ENCODE measurements at regions not wholly inside any gene's neighbourhood (a gene's known extent, or its start where the extent isn't known, plus 50 kb on each side); places are given as distances from the start of the nearest gene placed in this dataset.

- H3K4me2 ChIP-seq, result no peak overlapping the region
- H4K20me1 ChIP-seq, result peaks cover 0 to 6% (median 0%) of the 10 kb centered on the region in 11 experiments; a peak in 2 of 22 replicates
- no peak overlapping the region for H3K4me3 ChIP-seq
- peaks cover 14 to 30% (median 25%) of the 10 kb centered on the region in 11 experiments for H3K27me3 ChIP-seq
- no peaks in the 10 kb centered on the region for H3K36me3 ChIP-seq
- peaks cover 20 to 59% (median 52%) of the 10 kb centered on the region in 10 experiments for H3K4me1 ChIP-seq
- H3K27ac ChIP-seq, result no peak overlapping the region
- H3K9me3 ChIP-seq (replicated peaks in 1 of 11), result peaks cover 0 to 4% (median 0%) of the 10 kb centered on the region in 11 experiments; a peak in 1 of 22 replicates
- no peak for TF ChIP-seq Cebpa-rat (IDR thresholded peaks at IDR 0.05)
- H3K9ac ChIP-seq, result no peak overlapping the region
Measured at GRCh38 chr10:42930516-42931192, 146.2 kb upstream of the RET start.

DNA sequence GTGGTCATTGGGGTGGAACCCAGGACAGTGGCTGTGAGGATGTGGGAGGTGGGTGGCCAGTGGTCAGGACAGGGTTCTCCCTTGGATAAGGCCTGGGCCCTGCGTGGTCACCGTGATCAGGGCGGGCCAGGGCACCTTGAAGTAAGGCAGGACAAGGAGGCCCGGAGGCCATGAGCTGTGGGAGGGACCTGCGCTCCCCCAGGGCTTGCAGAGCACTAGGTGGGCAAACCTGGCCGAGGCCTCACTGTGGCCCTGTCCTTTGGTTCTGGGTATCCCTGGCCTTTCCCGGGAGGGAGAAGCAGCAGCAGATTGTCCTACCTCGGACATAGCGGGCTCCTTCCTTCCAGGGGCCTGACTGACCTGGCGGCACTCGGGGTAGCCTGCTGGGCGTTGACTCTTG, 144.8 kb upstream of the RET start:
- peak overlapping the region in 2 of 11 experiments; percentile 12 to 15; a peak in 3 of 22 replicates for H3K4me2 ChIP-seq
- TF ChIP-seq Cebpa-rat (IDR thresholded peaks at IDR 0.05), result no peak
- H3K4me1 ChIP-seq, result peaks cover 14 to 46% (median 41%) of the 10 kb centered on the region in 10 experiments
- H3K36me3 ChIP-seq, result no peaks in the 10 kb centered on the region
- H3K4me3 ChIP-seq, result no peak overlapping the region
- H3K27me3 ChIP-seq, result peaks cover 14 to 30% (median 25%) of the 10 kb centered on the region in 11 experiments
- no peak overlapping the region for H3K9ac ChIP-seq
- H3K9me3 ChIP-seq (replicated peaks in 1 of 11), result peaks cover 0 to 4% (median 0%) of the 10 kb centered on the region in 11 experiments; a peak in 1 of 22 replicates
- H4K20me1 ChIP-seq, result peaks cover 0 to 6% (median 0%) of the 10 kb centered on the region in 11 experiments; a peak in 3 of 22 replicates
- no peak overlapping the region for H3K27ac ChIP-seq

- Histone ChIP-seq H3K4me2 (peak overlapping the region; percentile 50 to 83 (median 78); a peak in 20 of 22 replicates), H3K4me3 (peak overlapping the region in 1 of 10 experiments; percentile 35; a peak in 1 of 20 replicates), H3K27ac (peak overlapping the region in 1 of 11 experiments; percentile 33; a peak in 1 of 22 replicates), H3K27me3 (peaks cover 14 to 30% (median 25%) of the 10 kb centered on the region in 11 experiments), H3K9me3 (replicated peaks in 1 of 11) (peaks cover 0 to 4% (median 0%) of the 10 kb centered on the region in 11 experiments; a peak in 1 of 22 replicates), H4K20me1 (peaks cover 0 to 6% (median 0%) of the 10 kb centered on the region in 11 experiments; a peak in 2 of 22 replicates), H3K36me3 (no peaks in the 10 kb centered on the region), H3K4me1 (peaks cover 8 to 38% (median 33%) of the 10 kb centered on the region in 10 experiments), H3K9ac (0 out of 22 replicates have a peak overlapping the region, but pooled peaks of 1 of the 11 experiments have one; percentile 2)
- TF ChIP-seq Cebpa-rat (IDR thresholded peaks at IDR 0.05), result no peak
Measured at GRCh38 chr10:42932735-42933447, 144.0 kb upstream of the RET start.

- Histone ChIP-seq H3K27ac (peak overlapping the region in 1 of 11 experiments; percentile 49; a peak in 2 of 22 replicates), H3K4me1 (peaks cover 8 to 33% (median 28%) of the 10 kb centered on the region in 10 experiments), H3K4me2 (peak overlapping the region; percentile 50 to 83 (median 78); a peak in 21 of 22 replicates), H3K9me3 (replicated peaks in 1 of 11) (no peaks in the 10 kb centered on the region), H3K9ac (peak overlapping the region in 1 of 11 experiments; percentile 2; a peak in 1 of 22 replicates), H3K4me3 (peak overlapping the region in 1 of 10 experiments; percentile 35; a peak in 1 of 20 replicates), H3K36me3 (no peaks in the 10 kb centered on the region), H3K27me3 (peaks cover 14 to 30% (median 25%) of the 10 kb centered on the region in 11 experiments), H4K20me1 (peaks cover 0 to 6% (median 0%) of the 10 kb centered on the region in 11 experiments; a peak in 2 of 22 replicates)
- no peak for TF ChIP-seq Cebpa-rat (IDR thresholded peaks at IDR 0.05)
Measured at GRCh38 chr10:42933448-42934340, 143.2 kb upstream of the RET start.

GRCh38 chr10:42934351-42934811, 142.5 kb upstream of the RET start:
- Histone ChIP-seq H3K9me3 (replicated peaks in 1 of 11) (no peaks in the 10 kb centered on the region), H3K36me3 (no peaks in the 10 kb centered on the region), H3K27ac (peak overlapping the region in 1 of 11 experiments; percentile 49; a peak in 1 of 22 replicates), H4K20me1 (peaks cover 0 to 6% (median 0%) of the 10 kb centered on the region in 11 experiments; a peak in 2 of 22 replicates), H3K4me3 (no peak overlapping the region), H3K4me1 (peaks cover 8 to 36% (median 28%) of the 10 kb centered on the region in 10 experiments), H3K4me2 (peak overlapping the region in 10 of 11 experiments; percentile 53 to 83 (median 78); a peak in 18 of 22 replicates), H3K27me3 (peaks cover 14 to 30% (median 25%) of the 10 kb centered on the region in 11 experiments), H3K9ac (no peak overlapping the region)
- TF ChIP-seq Cebpa-rat (IDR thresholded peaks at IDR 0.05), result no peak

DNA sequence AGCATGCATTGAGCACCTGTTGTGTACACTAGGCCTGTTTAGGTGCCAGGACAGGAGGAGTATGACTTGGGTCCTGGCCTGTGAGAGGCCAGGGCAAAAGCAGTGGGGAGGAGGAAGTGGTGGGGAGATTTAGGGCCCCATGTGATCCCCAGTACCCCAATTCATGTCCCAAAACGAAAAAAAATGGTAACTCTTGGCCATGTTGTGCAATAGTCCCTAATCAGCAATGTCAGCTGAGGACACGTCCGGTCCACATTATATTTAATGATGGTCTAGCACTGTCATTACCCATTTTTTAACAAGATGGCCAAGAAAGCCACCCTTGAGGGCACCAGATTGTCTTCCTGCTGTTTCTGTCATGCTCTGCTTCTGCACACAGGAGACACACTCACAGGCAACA, 142.0 kb upstream of the RET start:
- Histone ChIP-seq H3K4me1 (peaks cover 8 to 40% (median 29%) of the 10 kb centered on the region in 10 experiments), H3K27me3 (peaks cover 14 to 30% (median 25%) of the 10 kb centered on the region in 11 experiments), H3K4me2 (peak overlapping the region in 8 of 11 experiments; percentile 68 to 83 (median 79); a peak in 14 of 22 replicates), H3K36me3 (no peaks in the 10 kb centered on the region), H3K9ac (no peak overlapping the region), H3K27ac (peak overlapping the region in 1 of 11 experiments; percentile 49; a peak in 1 of 22 replicates), H3K9me3 (replicated peaks in 1 of 11) (no peaks in the 10 kb centered on the region), H3K4me3 (no peak overlapping the region), H4K20me1 (peaks cover 0 to 6% (median 0%) of the 10 kb centered on the region in 11 experiments; a peak in 2 of 22 replicates)
- peak in 2 of 11 experiments; percentile 28 to 78; a peak in 2 of 22 replicates for TF ChIP-seq Cebpa-rat (IDR thresholded peaks at IDR 0.05)

DNA sequence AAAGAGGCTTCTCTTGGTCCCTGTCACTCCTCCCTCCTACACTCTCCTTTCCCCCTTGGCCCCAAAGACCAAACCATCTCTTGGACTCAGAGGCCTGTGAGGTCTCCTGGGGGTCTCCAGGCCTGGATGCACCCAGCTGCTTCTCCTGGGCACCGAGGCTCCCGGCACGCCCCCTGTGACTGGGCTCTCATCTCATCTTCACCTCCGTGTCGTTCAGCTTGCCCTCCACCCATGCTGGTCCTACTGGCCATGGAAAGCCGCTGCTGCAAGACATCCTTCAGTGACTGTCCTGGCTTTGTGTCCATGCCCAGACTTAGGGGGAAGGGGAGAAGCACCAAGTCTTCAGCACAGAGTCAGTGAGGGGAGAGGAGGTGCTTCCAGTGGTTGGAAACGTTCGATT, 141.4 kb upstream of the RET start:
- Histone ChIP-seq H4K20me1 (peaks cover 0 to 6% (median 0%) of the 10 kb centered on the region in 11 experiments; a peak in 2 of 22 replicates), H3K9me3 (replicated peaks in 1 of 11) (no peaks in the 10 kb centered on the region), H3K4me2 (peak overlapping the region in 8 of 11 experiments; percentile 11 to 81 (median 78); a peak in 11 of 22 replicates), H3K36me3 (no peaks in the 10 kb centered on the region), H3K9ac (no peak overlapping the region), H3K4me3 (no peak overlapping the region), H3K27me3 (peaks cover 14 to 30% (median 25%) of the 10 kb centered on the region in 11 experiments), H3K27ac (no peak overlapping the region), H3K4me1 (peaks cover 8 to 47% (median 35%) of the 10 kb centered on the region in 10 experiments)
- no peak for TF ChIP-seq Cebpa-rat (IDR thresholded peaks at IDR 0.05)

DNA sequence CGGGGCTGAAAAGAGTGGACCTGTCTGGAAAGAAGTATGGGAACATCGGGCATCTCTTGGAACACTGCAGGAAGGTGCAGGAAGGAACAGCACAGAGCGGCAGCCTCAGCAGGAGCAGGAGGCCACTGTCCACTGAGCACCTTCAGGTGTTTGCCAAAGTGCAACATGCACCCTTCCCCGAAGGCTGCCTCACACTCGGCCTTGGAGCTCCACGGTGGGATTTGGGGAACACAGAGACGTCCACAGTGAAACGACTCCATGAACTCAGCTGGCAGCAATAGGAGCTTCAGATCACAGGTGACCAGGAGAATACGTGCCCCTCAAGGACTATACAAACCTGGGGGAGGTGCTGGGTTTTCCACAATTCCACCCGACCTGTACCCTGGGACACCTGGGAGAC, 140.3 kb upstream of the RET start:
- Histone ChIP-seq H3K27me3 (peaks cover 14 to 30% (median 25%) of the 10 kb centered on the region in 11 experiments), H3K4me1 (peaks cover 15 to 58% (median 46%) of the 10 kb centered on the region in 10 experiments), H3K36me3 (no peaks in the 10 kb centered on the region), H3K4me2 (no peak overlapping the region), H3K27ac (no peak overlapping the region), H3K9ac (no peak overlapping the region), H3K4me3 (no peak overlapping the region), H4K20me1 (peaks cover 0 to 6% (median 0%) of the 10 kb centered on the region in 11 experiments; a peak in 2 of 22 replicates), H3K9me3 (replicated peaks in 1 of 11) (no peaks in the 10 kb centered on the region)
- no peak for TF ChIP-seq Cebpa-rat (IDR thresholded peaks at IDR 0.05)

Measured in BLaER1 treated with 17β-estradiol and CSF1 and Interleukin-3, amounts not matched to agents 10 nM and 100 nM (cell line).